ENCODE measurements at regions not wholly inside any gene's neighbourhood (a gene's known extent, or its start where the extent isn't known, plus 50 kb on each side); places are given as distances from the start of the nearest gene placed in this dataset.

DNA sequence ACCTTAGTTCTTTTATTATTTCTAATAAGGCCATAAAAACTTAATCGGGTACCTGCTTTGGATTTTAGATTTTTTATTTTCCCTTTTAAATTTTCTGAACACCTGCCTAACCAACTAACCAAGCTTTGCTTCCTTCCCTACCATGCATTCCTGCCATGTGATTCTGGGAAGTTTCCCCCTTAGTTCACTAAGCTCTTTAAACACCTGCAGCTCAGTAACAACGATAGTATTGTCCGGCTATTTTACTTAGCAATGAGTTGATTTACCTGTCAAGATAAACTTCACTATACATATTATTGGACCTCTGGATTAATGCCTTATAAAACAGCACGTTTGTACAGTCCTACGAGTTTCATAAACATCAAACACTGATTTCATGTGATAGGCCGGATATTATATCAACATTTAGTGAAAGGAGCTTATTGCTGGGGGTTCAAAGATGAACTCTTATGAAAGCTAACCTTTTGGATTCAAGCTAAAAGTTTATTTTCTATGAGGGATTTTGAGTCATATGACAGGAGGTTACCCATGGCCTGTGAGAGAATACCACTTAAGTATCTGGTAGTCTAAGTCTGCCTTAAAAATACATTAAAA lies 81.0 kb upstream of the STARD13 start:
- Histone ChIP-seq H3K79me2 (replicated peaks; ENCODE audit: insufficient read depth, low read length) (no peaks in the 10 kb centered on the region), H3K9ac (ENCODE audit: low read length) (no peak overlapping the region), H3K36me3 (ENCODE audit: insufficient read depth, low read length) (no peaks in the 10 kb centered on the region), H3K9me3 (ENCODE audit: low read length) (no peaks in the 10 kb centered on the region), H3F3A (ENCODE audit: insufficient read depth, low read length, poor library complexity, severe bottlenecking) (no peaks in the 10 kb centered on the region), H2AFZ (ENCODE audit: low read depth, low read length) (no peak overlapping the region), H3K9me2 (ENCODE audit: insufficient read depth, low read length) (no peaks in the 10 kb centered on the region), H3K27me3 (ENCODE audit: insufficient read depth, low read depth, low read length) (no peaks in the 10 kb centered on the region), H3K4me2 (ENCODE audit: low read length) (no peak overlapping the region), H3K4me3 (ENCODE audit: low read length) (no peak overlapping the region), H4K20me1 (ENCODE audit: insufficient read depth) (no peaks in the 10 kb centered on the region), H3K27ac (ENCODE audit: low read length) (no peak overlapping the region)
- TF ChIP-seq CTCF (IDR thresholded peaks at IDR 0.05; ENCODE audit: poor library complexity, severe bottlenecking) (no peak), TAF1 (IDR thresholded peaks at IDR 0.05; ENCODE audit: low read depth) (no peak), MXI1 (conservative IDR thresholded peaks at IDR 0.05; ENCODE audit: poor library complexity, severe bottlenecking) (no peak), RAD21 (conservative IDR thresholded peaks at IDR 0.05) (no peak), SMC3 (conservative IDR thresholded peaks at IDR 0.05; ENCODE audit: poor library complexity) (no peak)
- TF ChIP-seq, protein P1, sequence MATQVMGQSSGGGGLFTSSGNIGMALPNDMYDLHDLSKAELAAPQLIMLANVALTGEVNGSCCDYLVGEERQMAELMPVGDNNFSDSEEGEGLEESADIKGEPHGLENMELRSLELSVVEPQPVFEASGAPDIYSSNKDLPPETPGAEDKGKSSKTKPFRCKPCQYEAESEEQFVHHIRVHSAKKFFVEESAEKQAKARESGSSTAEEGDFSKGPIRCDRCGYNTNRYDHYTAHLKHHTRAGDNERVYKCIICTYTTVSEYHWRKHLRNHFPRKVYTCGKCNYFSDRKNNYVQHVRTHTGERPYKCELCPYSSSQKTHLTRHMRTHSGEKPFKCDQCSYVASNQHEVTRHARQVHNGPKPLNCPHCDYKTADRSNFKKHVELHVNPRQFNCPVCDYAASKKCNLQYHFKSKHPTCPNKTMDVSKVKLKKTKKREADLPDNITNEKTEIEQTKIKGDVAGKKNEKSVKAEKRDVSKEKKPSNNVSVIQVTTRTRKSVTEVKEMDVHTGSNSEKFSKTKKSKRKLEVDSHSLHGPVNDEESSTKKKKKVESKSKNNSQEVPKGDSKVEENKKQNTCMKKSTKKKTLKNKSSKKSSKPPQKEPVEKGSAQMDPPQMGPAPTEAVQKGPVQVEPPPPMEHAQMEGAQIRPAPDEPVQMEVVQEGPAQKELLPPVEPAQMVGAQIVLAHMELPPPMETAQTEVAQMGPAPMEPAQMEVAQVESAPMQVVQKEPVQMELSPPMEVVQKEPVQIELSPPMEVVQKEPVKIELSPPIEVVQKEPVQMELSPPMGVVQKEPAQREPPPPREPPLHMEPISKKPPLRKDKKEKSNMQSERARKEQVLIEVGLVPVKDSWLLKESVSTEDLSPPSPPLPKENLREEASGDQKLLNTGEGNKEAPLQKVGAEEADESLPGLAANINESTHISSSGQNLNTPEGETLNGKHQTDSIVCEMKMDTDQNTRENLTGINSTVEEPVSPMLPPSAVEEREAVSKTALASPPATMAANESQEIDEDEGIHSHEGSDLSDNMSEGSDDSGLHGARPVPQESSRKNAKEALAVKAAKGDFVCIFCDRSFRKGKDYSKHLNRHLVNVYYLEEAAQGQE (IDR thresholded peaks at IDR 0.05; ENCODE audit: borderline replicate concordance) = no peak

DNA sequence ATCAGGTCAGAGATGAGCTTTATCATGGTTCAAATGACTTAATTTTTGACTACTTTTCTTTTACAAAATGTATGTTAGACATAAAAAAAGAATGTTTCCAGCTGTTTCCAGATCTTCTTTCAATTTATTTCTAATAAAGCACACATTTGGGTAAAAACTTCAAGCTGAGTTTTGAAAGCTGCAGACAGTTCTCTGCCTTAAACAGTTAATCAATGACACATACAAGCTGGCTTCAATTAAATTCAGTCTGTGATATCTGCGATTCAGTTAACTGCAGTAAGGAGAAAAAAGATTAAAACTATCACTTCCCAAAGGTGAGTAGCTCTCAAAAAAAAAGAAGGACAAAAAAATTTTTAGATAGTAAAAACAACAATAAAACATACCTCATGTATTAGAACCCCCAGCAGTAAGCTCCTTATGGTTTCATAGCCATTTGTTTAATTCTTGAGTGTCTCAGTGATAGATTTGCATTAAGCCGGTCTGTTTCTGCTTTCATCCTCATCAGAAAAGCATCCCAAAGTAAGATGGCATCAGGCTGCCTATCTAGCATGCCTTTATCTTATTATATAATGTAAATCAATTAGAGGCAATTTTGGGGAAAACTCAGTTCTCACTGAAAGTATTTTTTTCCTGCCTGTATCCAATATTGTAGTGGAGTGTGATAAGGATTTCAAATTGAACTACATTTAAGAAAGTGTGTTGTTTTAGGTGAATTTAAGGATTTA lies 81.8 kb upstream of the STARD13 start:
- Histone ChIP-seq H2AFZ (ENCODE audit: low read depth, low read length) (no peak overlapping the region), H3K4me2 (ENCODE audit: low read length) (no peak overlapping the region), H3K27me3 (ENCODE audit: insufficient read depth, low read depth, low read length) (no peaks in the 10 kb centered on the region), H3F3A (ENCODE audit: insufficient read depth, low read length, poor library complexity, severe bottlenecking) (no peaks in the 10 kb centered on the region), H3K4me3 (ENCODE audit: low read length) (no peak overlapping the region), H3K9me3 (ENCODE audit: low read length) (no peaks in the 10 kb centered on the region), H3K36me3 (ENCODE audit: insufficient read depth, low read length) (no peaks in the 10 kb centered on the region), H3K27ac (ENCODE audit: low read length) (no peak overlapping the region), H3K9me2 (ENCODE audit: insufficient read depth, low read length) (no peaks in the 10 kb centered on the region), H3K79me2 (replicated peaks; ENCODE audit: insufficient read depth, low read length) (no peaks in the 10 kb centered on the region), H3K9ac (ENCODE audit: low read length) (no peak overlapping the region), H4K20me1 (ENCODE audit: insufficient read depth) (no peaks in the 10 kb centered on the region)
- TF ChIP-seq POLR2AphosphoS5 (IDR thresholded peaks at IDR 0.05) (no peak), EP300 (conservative IDR thresholded peaks at IDR 0.05; ENCODE audit: poor library complexity, severe bottlenecking) (no peak), EZH2 (IDR thresholded peaks at IDR 0.05; ENCODE audit: borderline replicate concordance, insufficient read depth, low read length, poor library complexity, severe bottlenecking) (no peak), CTCF (IDR thresholded peaks at IDR 0.05; ENCODE audit: poor library complexity, severe bottlenecking) (no peak), SMC3 (conservative IDR thresholded peaks at IDR 0.05; ENCODE audit: poor library complexity) (no peak), TAF1 (IDR thresholded peaks at IDR 0.05; ENCODE audit: low read depth) (no peak), RAD21 (conservative IDR thresholded peaks at IDR 0.05) (no peak), MXI1 (conservative IDR thresholded peaks at IDR 0.05; ENCODE audit: poor library complexity, severe bottlenecking) (no peak)
- TF ChIP-seq, protein P1 (IDR thresholded peaks at IDR 0.05; ENCODE audit: borderline replicate concordance) = no peak
